Nephron (organoid): ENCODE measurements at regions not wholly inside any gene's neighbourhood (a gene's known extent, or its start where the extent isn't known, plus 50 kb on each side); places are given as distances from the start of the nearest gene placed in this dataset.

ENCODE experiments used
- H3K27ac Mint-ChIP-seq, 3 experiments: 2 replicates each; pipeline ENCODE4 v1.8.0; 2020; ENCODE audit warnings: mixed read lengths in 3 of 3, mild to moderate bottlenecking in 2 of 3, moderate library complexity in 1 of 3
- H3K27me3 Mint-ChIP-seq: 2 replicates; pipeline ENCODE4 v1.8.0; 2021; ENCODE audit warnings: low read depth, mild to moderate bottlenecking, moderate library complexity, mixed read lengths
- H3K36me3 Mint-ChIP-seq: 2 replicates; pipeline ENCODE4 v1.8.0; 2020; ENCODE audit warnings: low read depth, mixed read lengths
- H3K4me1 Mint-ChIP-seq: 2 replicates; pipeline ENCODE4 v1.8.0; 2020; ENCODE audit warnings: mixed read lengths
- H3K4me3 Mint-ChIP-seq, 3 experiments: 2 replicates each; pipeline ENCODE4 v1.8.0; 2020; ENCODE audit warnings: mild to moderate bottlenecking in 3 of 3, mixed read lengths in 3 of 3, moderate library complexity in 2 of 3
- H3K9me3 Mint-ChIP-seq: 2 replicates; pipeline ENCODE4 v1.8.0; 2020; ENCODE audit warnings: mixed read lengths
- TF ChIP-seq, protein P1 (sequence below), 3 experiments: fragments of 200-600 bp; sonication (generic); IDR thresholded peaks; one replicate each; pipeline ENCODE4 v1.5.0; 2021; ENCODE audit warnings: antibody characterized with exemption in 3 of 3; ENCODE audit not compliant: unreplicated experiment in 3 of 3

DNA sequence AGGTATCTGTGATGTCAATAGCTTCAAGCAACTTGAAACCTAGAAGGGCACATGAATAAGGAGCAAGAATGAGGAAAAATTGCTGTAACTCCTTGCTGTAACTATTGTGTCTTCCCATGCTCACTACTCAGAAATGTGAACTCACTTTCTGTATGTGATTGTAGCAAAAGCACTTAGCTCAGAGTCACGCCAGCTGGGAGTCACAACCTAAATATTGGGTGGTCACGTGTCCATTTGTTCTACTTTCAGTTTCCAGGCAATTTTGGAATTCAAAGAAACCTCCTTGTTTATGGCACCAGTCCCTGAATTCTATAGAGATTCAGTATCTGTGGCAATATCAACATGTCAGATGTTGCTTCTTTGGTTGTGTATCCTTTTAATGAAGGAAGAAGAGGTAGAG is 241.6 kb upstream of the AZI2 start:
- Mint-ChIP-seq H3K36me3 (no peaks in the 10 kb centered on the region), H3K4me1 (no peaks in the 10 kb centered on the region), H3K4me3 (no peak overlapping the region), H3K9me3 (no peaks in the 10 kb centered on the region), H3K27ac (no peak overlapping the region), H3K27me3 (no peaks in the 10 kb centered on the region)
- TF ChIP-seq, protein P1, sequence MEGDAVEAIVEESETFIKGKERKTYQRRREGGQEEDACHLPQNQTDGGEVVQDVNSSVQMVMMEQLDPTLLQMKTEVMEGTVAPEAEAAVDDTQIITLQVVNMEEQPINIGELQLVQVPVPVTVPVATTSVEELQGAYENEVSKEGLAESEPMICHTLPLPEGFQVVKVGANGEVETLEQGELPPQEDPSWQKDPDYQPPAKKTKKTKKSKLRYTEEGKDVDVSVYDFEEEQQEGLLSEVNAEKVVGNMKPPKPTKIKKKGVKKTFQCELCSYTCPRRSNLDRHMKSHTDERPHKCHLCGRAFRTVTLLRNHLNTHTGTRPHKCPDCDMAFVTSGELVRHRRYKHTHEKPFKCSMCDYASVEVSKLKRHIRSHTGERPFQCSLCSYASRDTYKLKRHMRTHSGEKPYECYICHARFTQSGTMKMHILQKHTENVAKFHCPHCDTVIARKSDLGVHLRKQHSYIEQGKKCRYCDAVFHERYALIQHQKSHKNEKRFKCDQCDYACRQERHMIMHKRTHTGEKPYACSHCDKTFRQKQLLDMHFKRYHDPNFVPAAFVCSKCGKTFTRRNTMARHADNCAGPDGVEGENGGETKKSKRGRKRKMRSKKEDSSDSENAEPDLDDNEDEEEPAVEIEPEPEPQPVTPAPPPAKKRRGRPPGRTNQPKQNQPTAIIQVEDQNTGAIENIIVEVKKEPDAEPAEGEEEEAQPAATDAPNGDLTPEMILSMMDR (IDR thresholded peaks at IDR 0.05; ENCODE audit: unreplicated experiment in 3 of 3) = no peak

GRCh38 chr3:28590860-28591259 is 242.2 kb upstream of the AZI2 start:
- peaks cover 3% of the 10 kb centered on the region for H3K27me3 Mint-ChIP-seq
- no peaks in the 10 kb centered on the region for H3K36me3 Mint-ChIP-seq
- no peaks in the 10 kb centered on the region for H3K9me3 Mint-ChIP-seq
- H3K4me3 Mint-ChIP-seq = no peak overlapping the region
- TF ChIP-seq, protein P1 (IDR thresholded peaks at IDR 0.05; ENCODE audit: unreplicated experiment in 3 of 3) = no peak
- no peaks in the 10 kb centered on the region for H3K4me1 Mint-ChIP-seq
- no peak overlapping the region for H3K27ac Mint-ChIP-seq

GRCh38 chr3:28595372-28595771 is 246.7 kb upstream of the AZI2 start:
- H3K4me1 Mint-ChIP-seq = no peaks in the 10 kb centered on the region
- H3K4me3 Mint-ChIP-seq = no peak overlapping the region
- TF ChIP-seq, protein P1 (IDR thresholded peaks at IDR 0.05; ENCODE audit: unreplicated experiment in 3 of 3) = no peak
- peaks cover 3% of the 10 kb centered on the region for H3K27me3 Mint-ChIP-seq
- no peaks in the 10 kb centered on the region for H3K9me3 Mint-ChIP-seq
- no peak overlapping the region for H3K27ac Mint-ChIP-seq
- H3K36me3 Mint-ChIP-seq = no peaks in the 10 kb centered on the region

- Mint-ChIP-seq H3K27ac (no peak overlapping the region), H3K36me3 (no peaks in the 10 kb centered on the region), H3K4me1 (no peaks in the 10 kb centered on the region), H3K27me3 (peaks cover 3% of the 10 kb centered on the region), H3K4me3 (no peak overlapping the region), H3K9me3 (no peaks in the 10 kb centered on the region)
- TF ChIP-seq, protein P1 (IDR thresholded peaks at IDR 0.05; ENCODE audit: unreplicated experiment in 3 of 3) = no peak
Measured at GRCh38 chr3:28597452-28597851, 248.8 kb upstream of the AZI2 start.

- Mint-ChIP-seq H3K9me3 (no peaks in the 10 kb centered on the region), H3K27me3 (peaks cover 3% of the 10 kb centered on the region), H3K4me3 (no peak overlapping the region), H3K36me3 (no peaks in the 10 kb centered on the region), H3K4me1 (no peaks in the 10 kb centered on the region), H3K27ac (no peak overlapping the region)
- TF ChIP-seq, protein P1 (IDR thresholded peaks at IDR 0.05; ENCODE audit: unreplicated experiment in 3 of 3) = no peak
Measured at GRCh38 chr3:28598165-28598564, 249.5 kb upstream of the AZI2 start.

DNA sequence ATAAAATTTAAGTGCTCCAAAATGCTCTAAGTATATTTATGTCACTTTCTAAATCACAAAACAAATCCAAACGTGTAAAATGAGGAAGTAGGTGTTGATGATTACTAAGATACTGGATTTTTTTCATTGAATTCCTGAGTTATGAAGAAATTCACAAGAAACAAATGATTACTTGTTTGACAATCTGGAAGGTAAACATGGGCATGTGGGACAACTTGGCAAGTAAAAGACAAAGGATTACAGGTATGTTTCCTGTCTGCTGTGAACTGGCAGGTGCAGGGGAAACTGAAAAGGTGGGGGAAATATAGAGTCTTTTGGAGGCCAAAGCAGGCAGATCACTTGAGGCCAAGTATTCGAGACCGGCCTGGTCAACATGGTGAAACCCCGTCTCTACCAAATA is 252.7 kb upstream of the AZI2 start:
- H3K9me3 Mint-ChIP-seq = no peaks in the 10 kb centered on the region
- no peaks in the 10 kb centered on the region for H3K27me3 Mint-ChIP-seq
- TF ChIP-seq, protein P1 (IDR thresholded peaks at IDR 0.05; ENCODE audit: unreplicated experiment in 3 of 3) = no peak
- no peaks in the 10 kb centered on the region for H3K4me1 Mint-ChIP-seq
- H3K4me3 Mint-ChIP-seq = no peak overlapping the region
- no peaks in the 10 kb centered on the region for H3K36me3 Mint-ChIP-seq
- no peak overlapping the region for H3K27ac Mint-ChIP-seq
